Stomach (tissue), 4 donors: ENCODE measurements at regions not wholly inside any gene's neighbourhood (a gene's known extent, or its start where the extent isn't known, plus 50 kb on each side); places are given as distances from the start of the nearest gene placed in this dataset.

Experiments
- CTCF ChIP-seq, 7 experiments: fragments of 450-650 bp in 4 of 7; fragments of 200-600 bp in 3 of 7; sonication (generic) in 3 of 7; IDR thresholded peaks; one replicate each; pipeline ENCODE4 v1.5.1; 2016 to 2019; ENCODE audit warnings: antibody characterized with exemption in 7 of 7, control low read depth in 2 of 7, mild to moderate bottlenecking in 1 of 7
- POLR2A ChIP-seq, 4 donors: fragments of 450-650 bp; IDR thresholded peaks; one replicate each; pipeline ENCODE4 v1.6.1; 2016; ENCODE audit warnings: antibody characterized with exemption in 4 of 4, control low read depth in 2 of 4, mild to moderate bottlenecking in 1 of 4, moderate library complexity in 1 of 4

- TF ChIP-seq CTCF (IDR thresholded peaks at IDR 0.05) (no peak), POLR2A (IDR thresholded peaks at IDR 0.05) (no peak)
Observed at GRCh38 chr1:228837032-228837431, 101.8 kb downstream of the RHOU start.
